ENCODE measurements at regions not wholly inside any gene's neighbourhood (a gene's known extent, or its start where the extent isn't known, plus 50 kb on each side); places are given as distances from the start of the nearest gene placed in this dataset.

- TF ChIP-seq CTCF (IDR thresholded peaks at IDR 0.05) (no peak), ZFX (IDR thresholded peaks at IDR 0.05; ENCODE audit: borderline replicate concordance) (no peak)
These were observed 604.0 kb upstream of the SALL1 start for GRCh38 chr16:51755039-51755501.
